GM12874 (cell line): ENCODE measurements at regions not wholly inside any gene's neighbourhood (a gene's known extent, or its start where the extent isn't known, plus 50 kb on each side); places are given as distances from the start of the nearest gene placed in this dataset.
A peak's percentile ranks its signal among the peaks of the same experiment; 100 is the strongest.

Experiments
- TF ChIP-seq, protein P1 (sequence below): IDR thresholded peaks from 2 replicates; pipeline ENCODE4 v1.5.1; 2011; ENCODE audit warnings: low read depth, mild to moderate bottlenecking, control low read depth, low read length, moderate library complexity; ENCODE audit not compliant: insufficient read depth

DNA sequence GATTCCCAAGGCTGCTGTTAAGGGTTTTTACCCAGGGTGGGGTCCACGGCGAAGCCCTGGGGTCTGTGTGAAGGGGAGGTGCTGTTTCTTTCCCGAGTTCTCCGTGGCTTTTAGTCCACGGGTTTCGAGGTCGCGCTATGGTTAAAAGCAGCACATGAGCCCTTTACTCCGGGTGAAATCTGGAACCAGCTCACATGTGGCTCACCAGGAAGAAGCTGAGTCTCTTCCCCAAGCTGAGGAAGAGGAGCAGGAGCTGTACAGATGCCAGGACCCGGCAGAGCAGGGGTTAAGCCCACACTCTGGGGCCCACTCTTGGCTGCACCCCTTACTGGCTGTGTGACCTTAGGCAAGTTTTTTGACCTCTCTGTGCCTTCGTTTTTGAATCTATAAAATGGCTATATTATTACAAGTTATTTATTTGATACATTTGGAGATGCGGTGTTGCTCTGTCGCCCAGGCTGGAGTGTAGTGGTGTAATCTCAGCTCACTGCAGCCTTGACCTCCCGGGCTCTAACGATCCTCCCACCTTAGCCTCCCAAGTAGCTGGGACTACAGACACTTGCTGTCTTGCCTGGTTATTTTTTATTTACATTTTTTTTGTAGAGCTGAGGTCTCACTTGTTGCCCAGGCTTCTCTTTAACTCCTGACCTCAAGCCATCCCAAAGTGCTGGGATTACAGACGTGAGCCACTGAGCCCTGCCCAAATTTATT lies 266.3 kb downstream of the AACS start:
- TF ChIP-seq, protein P1, sequence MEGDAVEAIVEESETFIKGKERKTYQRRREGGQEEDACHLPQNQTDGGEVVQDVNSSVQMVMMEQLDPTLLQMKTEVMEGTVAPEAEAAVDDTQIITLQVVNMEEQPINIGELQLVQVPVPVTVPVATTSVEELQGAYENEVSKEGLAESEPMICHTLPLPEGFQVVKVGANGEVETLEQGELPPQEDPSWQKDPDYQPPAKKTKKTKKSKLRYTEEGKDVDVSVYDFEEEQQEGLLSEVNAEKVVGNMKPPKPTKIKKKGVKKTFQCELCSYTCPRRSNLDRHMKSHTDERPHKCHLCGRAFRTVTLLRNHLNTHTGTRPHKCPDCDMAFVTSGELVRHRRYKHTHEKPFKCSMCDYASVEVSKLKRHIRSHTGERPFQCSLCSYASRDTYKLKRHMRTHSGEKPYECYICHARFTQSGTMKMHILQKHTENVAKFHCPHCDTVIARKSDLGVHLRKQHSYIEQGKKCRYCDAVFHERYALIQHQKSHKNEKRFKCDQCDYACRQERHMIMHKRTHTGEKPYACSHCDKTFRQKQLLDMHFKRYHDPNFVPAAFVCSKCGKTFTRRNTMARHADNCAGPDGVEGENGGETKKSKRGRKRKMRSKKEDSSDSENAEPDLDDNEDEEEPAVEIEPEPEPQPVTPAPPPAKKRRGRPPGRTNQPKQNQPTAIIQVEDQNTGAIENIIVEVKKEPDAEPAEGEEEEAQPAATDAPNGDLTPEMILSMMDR = no peak

GRCh38 chr12:125332900-125333299 lies 267.7 kb downstream of the AACS start:
- TF ChIP-seq, protein P1 = peak; percentile 30; the same call in 1 of the 2 replicates

DNA sequence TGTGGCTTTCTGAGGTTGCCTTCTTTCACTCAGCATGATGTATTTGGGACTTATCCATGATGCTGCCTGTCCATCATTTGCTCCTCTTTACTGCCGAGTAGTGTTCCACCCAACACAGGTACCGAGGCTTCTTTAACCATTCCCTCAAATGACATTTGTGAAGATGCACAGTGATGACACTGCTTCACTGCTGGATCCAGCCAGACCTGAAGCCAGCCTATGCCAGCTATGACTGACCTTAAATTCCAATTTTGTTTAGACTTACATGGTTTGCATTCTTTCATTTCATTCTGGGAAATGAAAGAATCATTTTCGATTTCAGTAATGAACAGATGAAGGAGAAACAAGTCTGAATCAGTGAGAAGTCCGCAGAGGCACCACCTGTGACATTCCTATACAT lies 271.0 kb downstream of the AACS start:
- TF ChIP-seq, protein P1 = no peak

- TF ChIP-seq, protein P1 = no peak
Measured at GRCh38 chr12:125340791-125341190, 275.6 kb downstream of the AACS start.

DNA sequence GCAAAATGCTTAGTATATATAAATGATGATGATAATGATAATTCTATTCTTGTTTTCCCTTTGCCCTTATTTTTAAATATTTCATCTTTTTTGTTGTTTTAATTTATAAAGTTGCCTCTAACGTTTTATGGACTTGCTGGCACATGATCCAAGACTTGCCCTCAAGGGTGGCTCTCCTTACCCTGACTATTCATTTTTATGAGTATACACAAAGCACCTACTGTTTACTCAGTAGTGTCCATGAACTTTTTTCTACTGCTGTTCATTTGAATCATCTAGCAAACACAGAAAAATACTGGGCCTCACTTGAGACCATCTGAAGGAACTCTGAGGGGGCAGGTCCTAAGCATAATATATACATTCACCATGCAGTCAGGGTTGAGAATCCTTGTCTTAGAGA lies 276.2 kb downstream of the AACS start:
- TF ChIP-seq, protein P1 = no peak

DNA sequence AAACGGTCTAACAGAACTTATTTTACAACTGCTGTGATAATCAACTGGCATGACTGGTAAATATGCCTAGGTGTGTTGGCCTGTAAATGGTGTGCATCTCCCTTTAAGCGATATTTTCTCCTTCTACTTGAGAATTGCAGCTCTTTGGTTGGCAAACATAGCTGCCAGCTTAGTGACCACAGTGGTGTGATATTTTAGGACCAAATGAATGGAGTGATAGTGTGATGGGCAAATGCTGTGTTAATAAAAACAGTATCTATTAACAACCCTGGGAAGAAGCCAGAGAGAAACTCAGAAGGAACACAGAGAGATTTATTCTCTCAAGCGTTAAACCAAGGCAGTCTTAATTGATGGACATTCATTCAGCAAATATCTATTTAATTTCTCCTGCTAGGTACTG lies 278.4 kb downstream of the AACS start:
- TF ChIP-seq, protein P1 = no peak

DNA sequence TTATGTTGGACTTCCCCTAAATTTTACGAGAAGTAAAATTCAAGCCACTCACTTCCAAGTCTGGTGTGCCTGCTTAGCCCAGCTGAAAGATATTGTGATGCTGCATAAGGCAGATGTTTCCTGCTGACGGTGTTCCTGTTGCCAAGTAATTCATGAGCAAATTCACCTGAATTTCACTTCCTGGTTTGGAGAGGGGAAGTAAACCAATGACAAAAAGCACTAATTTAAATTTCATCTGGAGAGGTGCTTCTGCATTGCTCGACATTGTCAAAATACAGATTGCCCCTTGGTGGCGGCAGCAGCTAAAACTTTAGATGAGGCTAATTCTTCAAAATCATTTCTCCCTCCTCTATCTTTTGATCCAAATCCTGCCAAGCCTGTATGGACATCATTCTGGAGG lies 281.1 kb downstream of the AACS start:
- TF ChIP-seq, protein P1 = 0 out of 2 replicates have a peak, but pooled peaks have one; percentile 11
